ENCODE measurements at regions not wholly inside any gene's neighbourhood (a gene's known extent, or its start where the extent isn't known, plus 50 kb on each side); places are given as distances from the start of the nearest gene placed in this dataset.
"Not testable (repeated sequence)": the region's sequence is repeated elsewhere in the genome, so short reads cannot be mapped to it uniquely, and the experiment has no call there.

DNA sequence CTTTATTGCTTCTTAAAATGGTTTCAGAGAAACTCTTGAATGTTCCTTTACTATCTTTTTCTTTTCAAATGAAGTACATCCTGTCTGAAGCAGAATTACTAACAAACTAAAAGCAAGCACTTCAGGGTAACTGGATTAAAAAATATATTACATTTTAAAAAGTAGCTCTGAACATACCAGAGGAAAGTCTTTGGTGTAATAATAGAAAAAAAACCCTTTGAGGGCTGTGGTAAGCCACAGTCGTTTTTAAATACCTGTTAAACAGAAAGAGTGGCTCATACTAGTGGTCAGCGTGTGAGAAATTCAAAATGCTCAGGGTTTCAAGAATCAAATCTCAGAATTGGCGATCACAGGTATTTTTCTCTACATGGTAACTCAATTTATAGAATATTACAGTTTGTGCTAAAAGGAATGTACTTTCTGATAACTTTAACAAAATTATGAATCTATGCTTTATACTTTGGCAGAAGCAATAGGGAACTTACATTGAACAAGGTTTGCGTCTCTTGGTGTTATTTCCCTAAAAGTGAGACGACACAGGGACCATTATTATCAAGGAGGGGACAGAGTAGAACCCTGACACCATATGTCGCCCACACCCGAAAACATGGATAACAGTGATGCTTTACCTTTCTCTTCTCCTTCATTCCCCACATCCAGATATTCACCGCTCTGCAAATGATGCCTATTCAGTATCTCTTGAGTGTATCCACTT is 97.0 kb upstream of the DPH5 start:
- no peak for DNase-seq

DNA sequence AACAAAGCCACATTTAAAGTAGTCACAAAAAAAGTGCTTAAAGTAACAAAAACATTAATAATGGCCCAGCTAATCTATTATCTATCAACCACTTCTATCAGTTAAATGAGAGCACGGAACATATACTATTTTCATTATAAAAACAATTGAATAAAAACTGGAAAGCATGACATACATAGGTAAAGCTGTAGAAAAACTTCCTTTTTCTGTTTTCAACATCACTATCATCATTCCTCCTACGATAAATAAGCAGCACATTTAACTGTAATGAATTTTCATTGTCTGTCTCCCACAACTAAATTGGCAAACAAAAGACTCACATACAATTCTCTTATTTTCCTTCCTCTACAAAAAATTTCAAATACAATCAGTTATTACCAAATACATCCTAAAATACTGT is 96.4 kb upstream of the DPH5 start:
- DNase-seq, result no peak

DNA sequence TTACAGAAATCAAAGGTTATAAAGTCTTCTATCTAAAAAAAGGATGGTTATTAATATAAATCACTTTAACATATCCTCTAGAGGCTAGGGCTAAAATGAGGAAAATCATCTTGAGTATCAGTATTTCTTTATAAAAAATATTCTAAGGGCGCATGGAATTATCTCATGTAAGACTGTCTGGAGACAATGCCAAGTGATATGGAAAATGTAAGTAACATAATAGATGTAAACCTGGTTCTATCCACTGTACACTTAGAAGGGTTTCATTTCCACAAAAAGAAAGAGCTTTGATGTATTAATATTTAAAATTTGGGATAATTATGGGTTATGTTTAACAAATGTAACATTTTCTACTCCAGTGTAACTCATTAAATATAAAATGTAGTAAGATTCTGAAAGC is 95.9 kb upstream of the DPH5 start:
- no peak for DNase-seq

DNA sequence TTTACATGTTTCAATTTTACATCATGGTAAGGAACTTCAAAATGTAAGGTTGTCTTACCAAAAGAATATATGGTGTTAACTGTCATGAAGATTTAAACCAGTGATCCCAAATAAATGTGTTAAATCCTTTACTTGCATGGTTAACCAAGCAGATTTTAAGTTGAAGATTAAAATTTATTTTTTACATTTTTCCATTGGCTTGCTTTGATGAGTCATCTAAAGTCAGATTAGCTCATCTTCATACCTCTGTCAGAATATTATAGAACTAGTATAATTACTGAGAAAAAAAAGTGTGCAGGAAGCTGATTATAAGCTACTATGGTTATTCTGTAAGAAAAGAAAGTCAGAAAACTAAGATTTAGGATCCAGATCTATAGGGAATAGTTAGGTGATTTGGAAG is 95.3 kb upstream of the DPH5 start:
- no peak for DNase-seq

DNA sequence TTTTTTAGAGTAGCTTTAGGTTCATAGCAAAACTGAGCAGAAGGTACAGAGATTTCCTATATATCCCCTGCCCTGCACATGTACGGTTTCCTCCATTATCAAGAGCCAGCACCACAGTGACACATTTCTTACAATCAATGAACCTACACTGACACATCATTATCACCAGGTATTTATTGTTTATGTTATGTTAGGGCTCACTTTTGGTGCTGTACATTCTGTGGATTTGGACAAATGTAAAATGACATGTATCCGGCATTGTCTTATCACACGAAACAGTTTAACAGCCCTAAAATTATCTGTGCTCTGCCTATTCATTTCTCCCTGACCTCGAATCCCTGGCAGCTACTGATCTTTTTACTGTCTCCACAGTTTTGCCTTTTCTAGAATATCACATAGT is 93.7 kb upstream of the DPH5 start:
- DNase-seq, result no peak

DNA sequence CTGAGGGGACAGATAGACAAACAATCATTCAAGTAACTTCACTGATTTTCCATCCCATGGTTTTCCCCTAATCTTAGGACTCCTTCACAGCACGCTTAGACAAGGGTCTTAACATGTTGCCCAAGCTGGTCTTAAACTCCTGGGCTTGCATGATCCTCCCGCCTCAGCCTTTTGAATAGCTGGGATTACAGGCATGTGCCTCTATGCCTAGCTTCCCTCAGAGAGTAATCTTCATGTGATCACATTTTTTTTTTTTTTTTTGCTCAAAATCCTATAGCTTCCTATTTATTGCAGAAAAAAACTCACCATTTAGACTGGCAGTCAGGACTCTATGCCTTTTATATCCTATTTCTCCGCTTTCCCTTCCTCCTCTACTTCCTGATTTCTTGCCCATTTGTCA is 90.4 kb upstream of the DPH5 start:
- DNase-seq, result no peak

DNA sequence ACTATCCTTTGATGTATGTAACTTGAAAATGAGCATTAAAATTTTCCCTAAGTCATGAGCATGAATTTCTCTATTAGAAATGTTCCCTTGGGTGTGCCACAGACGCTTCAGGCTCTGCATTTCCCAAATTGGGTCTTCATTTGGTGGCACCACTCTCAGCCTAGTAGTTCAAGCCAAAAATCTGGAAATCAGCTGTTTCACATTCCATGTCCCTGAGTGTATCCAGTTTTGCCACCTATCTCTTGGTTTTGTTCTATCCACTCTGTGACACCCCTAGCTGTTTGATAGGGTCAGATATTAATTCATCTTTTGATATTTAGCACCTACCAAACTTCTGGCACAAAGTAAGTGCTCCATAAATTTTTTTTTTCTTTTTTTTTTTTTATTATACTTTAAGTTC is 89.5 kb upstream of the DPH5 start:
- DNase-seq, result no peak

DNA sequence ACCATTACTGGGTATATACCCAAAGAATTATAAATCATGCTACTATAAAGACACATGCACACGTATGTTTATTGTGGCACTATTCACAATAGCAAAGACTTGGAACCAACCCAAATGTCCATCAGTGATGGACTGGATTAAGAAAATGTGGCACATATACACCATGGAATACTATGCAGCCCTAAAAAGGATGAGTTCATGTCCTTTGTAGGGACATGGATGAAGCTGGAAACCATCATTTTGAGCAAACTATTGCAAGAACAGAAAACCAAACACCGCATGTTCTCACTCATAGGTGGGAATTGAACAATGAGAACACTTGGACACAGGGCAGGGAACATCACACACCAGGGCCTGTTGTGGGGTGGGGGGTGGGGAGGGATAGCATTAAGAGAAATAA is 88.5 kb upstream of the DPH5 start:
- not testable (repeated sequence) for DNase-seq

DNA sequence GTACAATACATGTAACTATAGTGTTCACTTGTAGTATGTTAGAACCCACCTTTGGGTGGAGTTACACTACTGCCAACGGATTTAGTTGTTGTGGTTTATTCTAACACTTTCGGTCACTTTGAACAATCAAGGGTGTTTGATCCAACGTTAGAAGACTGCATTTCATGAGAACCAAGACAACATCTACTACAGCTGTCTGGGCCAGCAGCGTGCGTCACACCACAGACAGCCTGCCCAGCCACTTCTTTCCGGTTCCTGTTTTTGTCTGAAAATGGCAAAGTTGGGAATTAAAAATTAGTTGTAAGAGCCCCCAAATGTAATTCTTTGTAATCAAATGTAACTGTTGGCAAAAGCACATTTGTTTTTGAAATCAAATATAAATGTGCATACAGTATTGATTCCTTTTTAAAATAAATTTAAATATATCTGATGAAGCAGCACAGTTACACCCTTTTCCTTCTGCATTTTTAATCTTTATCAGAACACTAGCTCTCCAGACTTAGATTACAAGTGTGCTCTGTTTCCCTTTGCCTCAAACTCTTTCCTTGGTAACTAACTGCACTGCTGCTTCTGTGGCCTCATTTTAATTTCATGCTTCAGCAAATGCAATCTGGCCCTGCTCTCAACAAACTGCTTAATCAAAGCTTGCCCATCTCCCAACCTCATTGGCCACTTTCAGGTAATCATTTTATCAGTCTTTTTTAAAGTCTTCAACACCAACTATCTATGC is 86.6 kb upstream of the DPH5 start:
- peak; percentile 74 for DNase-seq

DNA sequence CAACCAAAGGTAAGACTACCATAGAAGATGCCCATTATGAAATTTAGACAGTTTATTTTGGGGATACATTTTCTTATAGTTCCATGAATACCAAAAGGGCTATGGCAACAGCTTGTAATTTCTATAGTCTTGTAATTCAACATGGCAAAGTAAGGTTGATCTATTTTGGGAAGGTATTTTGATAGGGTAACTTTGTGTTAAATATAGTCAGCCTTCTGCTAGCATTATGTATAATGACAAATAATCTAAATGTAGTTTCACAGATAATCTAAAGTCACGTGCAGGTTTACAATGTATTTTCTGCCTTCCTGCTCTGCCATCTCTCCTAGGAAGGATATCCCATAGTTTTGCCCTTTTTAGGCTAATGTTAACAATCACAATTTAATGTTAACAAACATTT is 85.9 kb upstream of the DPH5 start:
- no peak for DNase-seq

DNA sequence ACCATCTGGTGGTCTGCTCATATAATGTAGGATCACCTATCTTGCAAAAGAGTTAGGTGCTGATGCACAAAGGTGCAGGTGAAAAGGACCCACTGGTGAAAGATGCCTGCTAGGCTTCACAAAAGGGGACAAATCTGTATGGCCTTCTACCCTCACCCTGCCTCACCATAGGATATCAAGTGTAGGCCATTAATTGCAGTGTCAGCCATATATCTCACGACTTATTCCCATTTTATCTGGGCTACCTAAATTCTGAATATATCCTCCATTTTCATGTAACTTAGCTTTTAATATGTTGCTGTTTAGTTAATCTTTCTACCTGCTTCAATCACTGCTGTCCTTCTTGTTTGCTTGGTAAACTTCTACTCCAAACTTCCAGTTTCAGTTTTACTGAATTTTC is 84.2 kb upstream of the DPH5 start:
- no peak for DNase-seq

DNA sequence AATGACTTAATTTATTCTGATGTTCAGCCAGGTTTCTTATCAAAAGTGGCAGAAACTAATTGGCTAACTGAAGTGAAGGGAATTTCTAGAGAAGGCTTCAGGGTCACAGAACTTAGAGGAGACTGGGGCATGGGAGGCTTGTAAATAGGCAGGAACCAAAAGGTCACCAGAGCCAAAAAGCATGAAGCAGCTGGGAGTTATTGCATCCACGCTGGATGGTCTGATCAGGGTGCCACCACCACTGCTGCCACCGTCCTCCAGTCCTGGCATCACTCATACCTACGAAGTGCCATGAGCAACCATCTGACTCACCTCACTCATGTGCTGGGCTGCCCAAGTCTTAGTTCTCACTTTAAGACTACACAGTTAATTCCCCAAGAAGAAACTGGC is 82.5 kb upstream of the DPH5 start:
- no peak for DNase-seq

DNA sequence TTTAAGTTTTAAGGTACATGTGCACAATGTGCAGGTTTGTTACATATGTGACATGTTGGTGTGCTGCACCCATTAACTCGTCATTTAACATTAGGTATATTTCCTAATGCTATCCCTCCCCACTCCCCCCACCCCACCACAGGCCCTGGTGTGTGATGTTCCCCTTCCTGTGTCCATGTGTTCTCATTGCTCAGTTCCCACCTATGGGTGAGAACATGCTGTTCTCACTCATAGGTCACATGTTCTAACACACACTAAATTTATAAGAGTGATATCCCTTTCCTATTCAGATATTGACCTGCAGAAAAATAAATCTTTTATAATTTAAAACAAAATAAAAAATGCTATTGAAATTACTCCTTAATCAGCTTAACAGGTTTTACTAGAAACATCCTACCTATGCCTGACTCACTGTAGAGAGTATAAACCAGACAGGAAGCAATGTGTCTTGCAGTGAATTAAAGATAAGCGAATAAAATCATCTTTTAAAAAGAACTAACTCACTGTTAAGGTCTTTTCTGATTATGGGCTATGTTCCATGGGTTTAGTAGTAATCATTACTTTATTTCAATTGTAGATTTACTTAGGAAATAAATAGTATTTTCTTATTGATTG is 82.0 kb upstream of the DPH5 start:
- no peak for DNase-seq

DNA sequence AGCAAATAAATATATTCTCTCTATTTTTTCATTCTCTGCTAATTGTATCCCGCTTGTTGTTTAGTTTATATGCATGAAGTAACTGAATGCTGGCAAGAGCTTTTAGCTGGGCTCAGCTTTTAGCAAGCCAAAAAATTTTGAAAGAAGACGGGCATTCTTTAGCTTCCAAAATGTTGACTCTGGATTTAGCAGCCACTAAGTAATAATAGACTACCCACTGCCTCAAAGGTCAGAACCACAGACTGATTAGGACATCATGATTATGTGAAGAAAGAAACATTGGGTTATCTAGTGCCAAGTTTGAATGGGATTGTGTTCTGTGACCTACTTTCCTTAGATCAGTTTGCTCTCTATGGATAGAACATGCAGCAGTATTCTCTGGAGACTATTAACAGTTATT is 80.3 kb upstream of the DPH5 start:
- no peak for DNase-seq

DNA sequence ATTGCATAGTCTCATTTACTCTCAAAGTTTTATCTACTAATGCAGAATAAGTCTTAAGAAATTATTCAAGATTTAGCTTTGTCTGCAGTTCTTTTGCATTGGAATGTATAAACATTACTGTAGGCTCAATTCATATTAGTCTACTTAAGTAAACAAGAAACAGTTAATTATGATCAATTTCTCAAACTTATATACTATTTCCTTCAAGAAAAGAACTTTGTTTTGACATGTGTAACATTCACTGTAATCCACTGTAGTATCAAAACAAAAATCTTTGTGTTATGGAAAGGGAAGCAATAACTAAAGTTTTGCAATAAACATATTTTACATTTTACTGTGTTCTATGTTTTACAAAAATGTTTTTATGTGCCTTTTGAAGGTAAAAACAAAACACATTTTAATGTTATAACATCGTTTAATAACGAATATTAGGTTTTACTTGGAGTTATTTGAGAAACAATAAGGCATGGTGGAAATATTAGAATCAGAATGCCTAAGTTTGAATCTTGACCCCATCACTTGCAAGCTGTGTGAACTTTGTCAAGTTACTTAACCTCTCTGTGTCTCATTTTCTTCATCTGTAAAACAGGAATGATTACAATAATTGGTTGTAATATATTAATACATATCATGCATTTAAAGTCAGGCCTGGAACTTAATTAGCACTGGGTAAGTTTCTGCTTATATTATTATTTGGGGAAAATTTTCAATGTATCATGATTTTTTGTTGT is 77.0 kb upstream of the DPH5 start:
- no peak for DNase-seq

DNA sequence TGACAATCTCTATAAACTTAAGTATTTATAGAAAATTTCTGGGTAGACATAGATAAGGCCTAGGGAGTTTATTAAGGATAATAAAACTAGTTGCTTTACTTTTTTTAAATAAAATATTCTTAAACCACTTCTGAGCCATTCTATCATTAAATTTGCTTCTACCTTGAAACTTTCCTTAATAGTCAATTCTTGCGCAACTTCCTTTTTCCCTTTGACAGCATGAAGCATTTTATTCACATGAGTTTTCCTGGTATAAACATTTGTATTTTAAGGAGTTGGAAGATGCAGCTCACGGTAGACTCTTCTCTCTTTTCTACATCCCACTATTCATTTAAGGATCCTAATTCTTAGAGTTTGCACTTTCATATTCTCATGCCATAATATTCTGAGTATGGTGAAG is 75.8 kb upstream of the DPH5 start:
- no peak for DNase-seq

DNA sequence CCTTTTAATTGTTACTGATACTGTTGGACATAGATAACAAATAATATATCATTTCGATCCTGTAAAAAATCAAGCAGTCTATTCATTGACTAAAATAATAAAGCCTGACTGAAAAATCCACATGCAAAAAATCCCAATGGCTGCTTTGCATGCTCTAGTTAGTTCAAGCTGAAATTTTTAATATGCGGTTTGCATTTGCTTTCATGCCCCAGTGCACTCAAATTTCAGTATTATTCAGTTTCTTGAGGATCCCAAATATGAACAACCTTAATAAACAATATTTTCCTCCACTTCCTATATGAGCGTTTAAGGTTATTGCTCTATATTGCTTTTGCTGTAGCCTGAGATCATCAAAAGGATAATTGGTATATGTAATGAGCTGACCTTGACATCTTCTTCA is 75.1 kb upstream of the DPH5 start:
- no peak for DNase-seq

DNA sequence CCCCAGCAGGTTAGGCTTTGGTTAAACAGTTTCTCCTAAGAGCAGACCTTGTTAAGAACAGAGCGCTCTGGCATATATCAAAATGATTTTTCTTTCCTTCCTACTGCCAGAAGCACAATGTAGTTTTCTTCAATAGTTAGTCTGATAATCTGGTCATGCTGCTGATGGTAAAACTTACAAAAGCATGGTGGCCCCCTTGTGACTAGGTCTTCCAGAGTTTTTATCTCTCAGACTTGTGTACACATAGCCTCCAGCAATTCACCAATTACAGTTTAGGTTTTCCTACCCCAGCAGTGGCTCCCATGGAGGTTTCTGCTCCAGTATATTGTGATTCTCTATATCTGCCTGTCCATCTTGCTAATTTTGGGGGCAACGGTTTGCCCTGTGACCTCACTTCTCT is 73.3 kb upstream of the DPH5 start:
- no peak for DNase-seq

DNA sequence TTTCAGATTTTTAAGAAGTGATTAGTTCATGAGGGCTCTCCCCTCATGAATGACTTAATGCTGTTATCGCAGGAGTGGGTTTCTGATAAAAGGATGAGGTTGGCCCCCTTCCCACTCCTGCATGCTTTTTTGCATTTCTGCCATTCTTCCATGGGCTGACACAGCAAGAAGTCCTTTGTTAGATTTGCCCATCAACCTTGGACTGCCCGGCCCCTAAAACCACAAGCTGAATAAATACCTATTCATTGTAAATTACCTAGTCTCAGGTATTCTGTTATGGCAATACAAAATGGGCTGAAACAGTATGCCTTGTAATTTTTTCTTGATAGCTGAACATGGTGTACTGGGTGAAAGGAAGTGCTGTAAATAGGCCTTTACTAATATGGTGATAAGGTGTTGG is 72.7 kb upstream of the DPH5 start:
- no peak for DNase-seq

DNA sequence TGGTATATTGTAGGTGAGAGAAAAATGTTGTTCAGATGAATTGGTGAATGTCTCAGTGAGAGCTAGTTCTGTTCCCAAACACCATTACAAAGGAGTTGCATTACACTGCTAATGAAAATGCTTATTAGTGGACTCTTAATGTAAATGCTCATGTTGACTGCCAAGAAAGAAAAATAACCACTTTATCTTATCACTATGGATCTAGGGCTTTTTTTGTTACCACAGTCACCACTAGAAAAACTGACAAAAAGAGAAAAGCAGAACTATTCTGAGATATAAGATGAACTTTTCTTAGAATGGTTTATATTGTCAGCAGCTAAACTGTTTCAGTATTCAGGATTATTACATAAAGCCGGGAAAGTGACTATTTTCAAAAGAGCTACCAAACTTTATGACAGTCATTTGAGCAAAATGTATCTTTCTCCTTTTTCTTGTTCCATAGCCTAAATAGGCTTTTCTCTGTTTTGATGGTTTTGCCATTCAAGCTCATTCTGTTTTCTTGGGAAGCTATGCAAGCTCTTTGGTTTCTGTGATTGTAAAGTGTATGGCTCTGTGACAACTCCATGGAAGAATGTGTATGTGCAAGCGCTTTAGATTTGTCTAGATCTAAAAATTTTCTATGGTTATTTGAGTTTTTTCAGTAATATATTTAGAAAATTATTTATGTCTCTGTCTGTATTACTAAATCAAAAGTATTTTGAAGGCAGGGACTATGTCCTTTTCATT is 64.2 kb upstream of the DPH5 start:
- no peak for DNase-seq

DNA sequence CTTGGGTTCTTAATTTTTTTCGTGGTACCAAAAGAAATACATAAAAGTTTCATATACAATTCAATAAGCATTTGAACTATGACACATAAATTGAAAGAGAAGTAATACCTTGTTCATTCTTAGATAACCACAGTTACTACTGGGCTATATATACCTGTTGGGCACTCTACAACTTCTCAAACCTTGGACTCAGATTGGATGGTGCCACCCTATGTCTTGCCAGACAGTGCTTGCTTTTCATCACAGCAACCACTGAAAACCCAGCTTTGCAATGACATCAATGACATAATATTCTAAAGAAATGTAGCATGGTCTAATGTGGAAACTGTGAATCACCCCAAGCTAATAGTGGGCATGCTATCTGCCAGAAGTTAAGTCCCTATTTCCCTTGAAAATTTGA is 62.8 kb upstream of the DPH5 start:
- DNase-seq, result no peak

DNA sequence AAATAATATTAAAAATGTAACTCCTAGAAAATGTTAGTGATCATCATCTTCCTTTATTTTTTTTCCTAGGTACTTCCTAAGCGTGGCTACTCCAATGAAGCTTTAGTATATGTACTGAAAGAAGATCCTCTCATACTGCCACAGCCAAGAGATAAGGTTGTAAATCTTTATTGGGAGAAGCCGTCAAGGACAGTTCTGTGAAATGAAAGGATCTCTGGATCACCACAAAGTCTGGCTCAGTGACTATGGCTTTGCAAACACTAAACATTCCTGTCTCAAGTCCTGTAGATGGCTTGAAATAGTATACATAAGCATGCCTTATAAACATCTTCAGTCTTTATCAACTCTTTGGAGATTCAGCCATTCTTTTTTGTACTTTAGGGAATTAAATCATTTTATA is 61.2 kb upstream of the DPH5 start:
- DNase-seq, result no peak

Measured in activated T-cell treated with anti-CD3 and anti-CD28 coated beads, Interleukin-2, amount 50 U/mL, for 1 hour (primary cell).